ENCODE measurements at regions not wholly inside any gene's neighbourhood (a gene's known extent, or its start where the extent isn't known, plus 50 kb on each side); places are given as distances from the start of the nearest gene placed in this dataset.

DNA sequence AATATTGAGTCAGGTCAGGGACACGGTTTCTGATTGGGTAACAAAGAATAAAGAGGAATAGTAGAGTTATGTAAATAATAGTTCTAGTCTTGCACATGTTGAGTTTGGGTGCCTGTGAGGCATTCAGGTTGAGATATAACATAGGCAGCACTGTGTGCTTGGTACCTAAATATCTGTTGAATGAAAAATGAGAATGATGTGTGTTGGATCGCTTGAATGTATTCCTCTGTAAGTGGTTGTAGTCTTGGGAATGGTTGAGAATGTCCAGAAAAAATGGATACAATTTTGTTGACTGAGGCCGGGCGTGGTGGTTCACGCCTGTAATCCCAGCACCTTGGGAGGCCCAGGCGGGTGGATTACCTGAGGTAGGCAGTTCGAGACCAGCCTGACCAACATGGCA is 116.3 kb upstream of the HNRNPU start (continued):
- TF ChIP-seq KAT7 (CRISPR knock-in tag; IDR thresholded peaks at IDR 0.05; ENCODE audit: borderline replicate concordance): no peak
- no peak for TF ChIP-seq EWSR1 (IDR thresholded peaks at IDR 0.05; ENCODE audit: borderline replicate concordance, low read depth, partially characterized antibody)
- TF ChIP-seq NFYB (IDR thresholded peaks at IDR 0.05; ENCODE audit: extremely low read depth, insufficient read length): no peak
- TF ChIP-seq, protein P1, sequence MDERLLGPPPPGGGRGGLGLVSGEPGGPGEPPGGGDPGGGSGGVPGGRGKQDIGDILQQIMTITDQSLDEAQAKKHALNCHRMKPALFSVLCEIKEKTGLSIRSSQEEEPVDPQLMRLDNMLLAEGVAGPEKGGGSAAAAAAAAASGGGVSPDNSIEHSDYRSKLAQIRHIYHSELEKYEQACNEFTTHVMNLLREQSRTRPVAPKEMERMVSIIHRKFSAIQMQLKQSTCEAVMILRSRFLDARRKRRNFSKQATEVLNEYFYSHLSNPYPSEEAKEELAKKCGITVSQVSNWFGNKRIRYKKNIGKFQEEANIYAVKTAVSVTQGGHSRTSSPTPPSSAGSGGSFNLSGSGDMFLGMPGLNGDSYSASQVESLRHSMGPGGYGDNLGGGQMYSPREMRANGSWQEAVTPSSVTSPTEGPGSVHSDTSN (CRISPR knock-in tag; IDR thresholded peaks at IDR 0.05; ENCODE audit: low read depth): no peak
- TF ChIP-seq, protein P1 (tag; conservative IDR thresholded peaks at IDR 0.05; ENCODE audit: low read depth): no peak
- TF ChIP-seq ZNF408 (CRISPR knock-in tag; IDR thresholded peaks at IDR 0.05; ENCODE audit: low read depth): no peak
- TF ChIP-seq, protein P2, sequence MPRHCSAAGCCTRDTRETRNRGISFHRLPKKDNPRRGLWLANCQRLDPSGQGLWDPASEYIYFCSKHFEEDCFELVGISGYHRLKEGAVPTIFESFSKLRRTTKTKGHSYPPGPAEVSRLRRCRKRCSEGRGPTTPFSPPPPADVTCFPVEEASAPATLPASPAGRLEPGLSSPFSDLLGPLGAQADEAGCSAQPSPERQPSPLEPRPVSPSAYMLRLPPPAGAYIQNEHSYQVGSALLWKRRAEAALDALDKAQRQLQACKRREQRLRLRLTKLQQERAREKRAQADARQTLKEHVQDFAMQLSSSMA (CRISPR knock-in tag; IDR thresholded peaks at IDR 0.05): no peak
- no peak for TF ChIP-seq XRCC5 (IDR thresholded peaks at IDR 0.05; ENCODE audit: low read depth, low read length)
- TF ChIP-seq, protein P3, sequence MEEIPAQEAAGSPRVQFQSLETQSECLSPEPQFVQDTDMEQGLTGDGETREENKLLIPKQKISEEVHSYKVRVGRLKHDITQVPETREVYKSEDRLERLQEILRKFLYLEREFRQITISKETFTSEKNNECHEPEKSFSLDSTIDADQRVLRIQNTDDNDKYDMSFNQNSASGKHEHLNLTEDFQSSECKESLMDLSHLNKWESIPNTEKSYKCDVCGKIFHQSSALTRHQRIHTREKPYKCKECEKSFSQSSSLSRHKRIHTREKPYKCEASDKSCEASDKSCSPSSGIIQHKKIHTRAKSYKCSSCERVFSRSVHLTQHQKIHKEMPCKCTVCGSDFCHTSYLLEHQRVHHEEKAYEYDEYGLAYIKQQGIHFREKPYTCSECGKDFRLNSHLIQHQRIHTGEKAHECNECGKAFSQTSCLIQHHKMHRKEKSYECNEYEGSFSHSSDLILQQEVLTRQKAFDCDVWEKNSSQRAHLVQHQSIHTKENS (CRISPR knock-in tag; IDR thresholded peaks at IDR 0.05): no peak
- no peak for TF ChIP-seq CAMTA2 (CRISPR knock-in tag; conservative IDR thresholded peaks at IDR 0.05)
- no peak for TF ChIP-seq ZBED1 (IDR thresholded peaks at IDR 0.05)
- TF ChIP-seq ELF1 (tag; IDR thresholded peaks at IDR 0.05): no peak
- TF ChIP-seq MYNN (IDR thresholded peaks at IDR 0.05): no peak
- TF ChIP-seq MYNN (CRISPR knock-in tag; IDR thresholded peaks at IDR 0.05): no peak
- TF ChIP-seq JUND (IDR thresholded peaks at IDR 0.05; ENCODE audit: borderline replicate concordance, low read depth, low read length): no peak
- TF ChIP-seq JUND (tag; IDR thresholded peaks at IDR 0.05; ENCODE audit: borderline replicate concordance, low read depth, low read length): no peak

Measured in K562 (cell line).